Activated CD8-positive, alpha-beta T cell treated with anti-CD3 and anti-CD28 coated beads for 36 hours (primary cell): ENCODE measurements at regions not wholly inside any gene's neighbourhood (a gene's known extent, or its start where the extent isn't known, plus 50 kb on each side); places are given as distances from the start of the nearest gene placed in this dataset.

Source experiments
- ATAC-seq: fragments of 200-7000 bp; cut with Tn5 transposase; one replicate; pipeline ENCODE4 v1.10.0; 2021; ENCODE audit warnings: mild to moderate bottlenecking, moderate library complexity
- CTCF ChIA-PET: fragments of 350-600 bp; sonication (Branson Sonifier 250); formaldehyde crosslinking; loops from one replicate; lab custom pipeline; 2021; ENCODE audit warnings: antibody characterized with exemption; lab: Charles Lee
- POLR2A ChIA-PET: fragments of 350-600 bp; sonication (Branson Sonifier 250); formaldehyde crosslinking; loops from one replicate; lab custom pipeline; 2021; ENCODE audit warnings: antibody characterized with exemption; lab: Charles Lee
- DNase-seq: peaks from one replicate; pipeline ENCODE4 v3.0.0-alpha.2; 2020
- H3K27ac Mint-ChIP-seq: one replicate; pipeline ENCODE4 v1.8.0; 2021; ENCODE audit warnings: mild to moderate bottlenecking, mixed read lengths
- H3K27me3 Mint-ChIP-seq: one replicate; pipeline ENCODE4 v1.8.0; 2021; ENCODE audit warnings: mixed read lengths
- H3K36me3 Mint-ChIP-seq: one replicate; pipeline ENCODE4 v1.8.0; 2021; ENCODE audit warnings: low read depth, mixed read lengths
- H3K4me1 Mint-ChIP-seq: one replicate; pipeline ENCODE4 v1.8.0; 2021; ENCODE audit warnings: low read depth, mixed read lengths
- H3K4me3 Mint-ChIP-seq: one replicate; pipeline ENCODE4 v1.8.0; 2021; ENCODE audit warnings: mild to moderate bottlenecking, moderate library complexity, mixed read lengths
- H3K9me3 Mint-ChIP-seq: one replicate; pipeline ENCODE4 v1.8.0; 2021; ENCODE audit warnings: mixed read lengths
- intact Hi-C: fragments of 100-400 bp; cut with micrococcal nuclease; formaldehyde crosslinking; loops from one replicate; pipeline ENCODE4 v1.10.0; 2022
- TF ChIP-seq, protein P1 (sequence below): fragments of 200-600 bp; IDR thresholded peaks from one replicate; pipeline ENCODE4 v1.8.0; 2022; ENCODE audit warnings: antibody characterized with exemption, mild to moderate bottlenecking

DNA sequence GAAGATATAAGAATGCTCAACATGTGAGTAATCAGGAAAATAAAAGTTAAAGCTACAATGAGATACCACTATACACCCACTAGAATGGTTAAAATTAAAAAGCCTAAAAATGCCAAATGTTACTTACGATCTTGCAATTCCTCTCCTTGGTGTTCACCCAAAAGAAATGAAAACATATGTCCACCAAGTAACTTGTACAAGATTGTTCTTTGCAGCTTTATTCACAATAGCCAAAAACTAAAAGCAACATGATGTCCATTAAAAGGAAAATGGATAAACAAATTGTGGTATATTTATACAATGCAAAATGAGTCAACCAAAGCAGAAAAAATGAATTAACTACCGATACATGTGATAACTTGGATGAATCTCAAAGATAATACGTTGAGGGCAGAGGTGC, 301.6 kb upstream of the THBS1 start:
- peaks cover 2% of the 10 kb centered on the region for H3K27me3 Mint-ChIP-seq
- ATAC-seq (no peak), DNase-seq (no peak)
- TF ChIP-seq, protein P1, sequence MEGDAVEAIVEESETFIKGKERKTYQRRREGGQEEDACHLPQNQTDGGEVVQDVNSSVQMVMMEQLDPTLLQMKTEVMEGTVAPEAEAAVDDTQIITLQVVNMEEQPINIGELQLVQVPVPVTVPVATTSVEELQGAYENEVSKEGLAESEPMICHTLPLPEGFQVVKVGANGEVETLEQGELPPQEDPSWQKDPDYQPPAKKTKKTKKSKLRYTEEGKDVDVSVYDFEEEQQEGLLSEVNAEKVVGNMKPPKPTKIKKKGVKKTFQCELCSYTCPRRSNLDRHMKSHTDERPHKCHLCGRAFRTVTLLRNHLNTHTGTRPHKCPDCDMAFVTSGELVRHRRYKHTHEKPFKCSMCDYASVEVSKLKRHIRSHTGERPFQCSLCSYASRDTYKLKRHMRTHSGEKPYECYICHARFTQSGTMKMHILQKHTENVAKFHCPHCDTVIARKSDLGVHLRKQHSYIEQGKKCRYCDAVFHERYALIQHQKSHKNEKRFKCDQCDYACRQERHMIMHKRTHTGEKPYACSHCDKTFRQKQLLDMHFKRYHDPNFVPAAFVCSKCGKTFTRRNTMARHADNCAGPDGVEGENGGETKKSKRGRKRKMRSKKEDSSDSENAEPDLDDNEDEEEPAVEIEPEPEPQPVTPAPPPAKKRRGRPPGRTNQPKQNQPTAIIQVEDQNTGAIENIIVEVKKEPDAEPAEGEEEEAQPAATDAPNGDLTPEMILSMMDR: no peak
- no peaks in the 10 kb centered on the region for H3K36me3 Mint-ChIP-seq
- intact Hi-C loops: no loop called here
- ChIA-PET CTCF (no interaction called here), POLR2A (no interaction called here)
- H3K4me1 Mint-ChIP-seq: no peaks in the 10 kb centered on the region
- no peak overlapping the region for H3K4me3 Mint-ChIP-seq
- H3K27ac Mint-ChIP-seq: no peak overlapping the region
- H3K9me3 Mint-ChIP-seq: peaks cover 2% of the 10 kb centered on the region

DNA sequence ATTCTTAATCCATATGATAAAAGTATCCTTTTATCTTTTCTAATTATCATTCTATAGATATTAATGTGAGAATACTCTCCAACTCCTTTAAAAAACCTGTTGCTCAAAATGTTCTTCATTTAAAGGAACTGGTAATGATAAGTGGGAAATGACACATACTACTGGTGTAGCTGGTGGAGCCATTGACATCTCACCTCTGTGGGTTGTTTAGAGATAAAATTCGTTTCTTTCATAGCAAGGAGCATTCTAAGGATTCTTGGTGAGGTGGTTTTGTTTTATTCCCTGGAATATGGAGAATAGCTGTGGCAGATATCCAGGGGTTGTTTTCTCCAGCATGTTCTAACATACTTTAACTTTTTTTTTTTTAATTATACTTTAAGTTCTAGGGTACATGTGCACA, 299.8 kb upstream of the THBS1 start:
- Mint-ChIP-seq H3K27ac (no peak overlapping the region), H3K36me3 (no peaks in the 10 kb centered on the region), H3K4me1 (no peaks in the 10 kb centered on the region), H3K4me3 (no peak overlapping the region), H3K9me3 (peaks cover 2% of the 10 kb centered on the region), H3K27me3 (peaks cover 9% of the 10 kb centered on the region)
- TF ChIP-seq, protein P1: no peak
- ATAC-seq: no peak
- CTCF ChIA-PET: no interaction called here
- intact Hi-C loops: no loop called here
- POLR2A ChIA-PET: no interaction called here
- DNase-seq: no peak

DNA sequence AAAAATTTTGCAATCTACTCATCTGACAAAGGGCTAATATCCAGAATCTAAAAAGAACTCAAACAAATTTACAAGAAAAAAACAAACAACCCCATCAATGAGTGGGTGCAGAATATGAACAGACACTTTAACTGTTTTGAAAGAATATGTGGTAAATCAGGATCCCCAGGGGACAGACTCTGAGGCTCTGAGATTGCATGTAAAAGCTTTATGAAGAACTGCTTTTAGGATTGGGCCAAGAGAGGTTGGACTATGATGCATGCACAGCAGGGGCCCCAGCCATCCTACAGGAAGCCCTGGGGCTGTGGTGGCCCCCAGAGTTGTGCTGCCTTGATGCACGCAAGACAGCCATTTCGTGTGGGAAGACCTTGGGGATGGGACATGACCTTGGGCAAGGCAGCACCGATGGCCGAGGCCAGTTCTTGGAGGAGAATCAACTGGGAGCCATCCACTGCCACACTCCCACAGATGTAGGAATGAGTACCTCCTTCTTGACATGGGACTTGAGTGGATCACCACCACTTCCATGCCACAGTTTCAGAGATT, 298.1 kb upstream of the THBS1 start:
- CTCF ChIA-PET: no interaction called here
- peaks cover 11% of the 10 kb centered on the region for H3K27me3 Mint-ChIP-seq
- ATAC-seq: no peak
- intact Hi-C loops: no loop called here
- TF ChIP-seq, protein P1: no peak
- H3K4me3 Mint-ChIP-seq: no peak overlapping the region
- H3K27ac Mint-ChIP-seq: no peak overlapping the region
- H3K9me3 Mint-ChIP-seq: peaks cover 2% of the 10 kb centered on the region
- no peak for DNase-seq
- no peaks in the 10 kb centered on the region for H3K4me1 Mint-ChIP-seq
- H3K36me3 Mint-ChIP-seq: no peaks in the 10 kb centered on the region
- POLR2A ChIA-PET: no interaction called here

DNA sequence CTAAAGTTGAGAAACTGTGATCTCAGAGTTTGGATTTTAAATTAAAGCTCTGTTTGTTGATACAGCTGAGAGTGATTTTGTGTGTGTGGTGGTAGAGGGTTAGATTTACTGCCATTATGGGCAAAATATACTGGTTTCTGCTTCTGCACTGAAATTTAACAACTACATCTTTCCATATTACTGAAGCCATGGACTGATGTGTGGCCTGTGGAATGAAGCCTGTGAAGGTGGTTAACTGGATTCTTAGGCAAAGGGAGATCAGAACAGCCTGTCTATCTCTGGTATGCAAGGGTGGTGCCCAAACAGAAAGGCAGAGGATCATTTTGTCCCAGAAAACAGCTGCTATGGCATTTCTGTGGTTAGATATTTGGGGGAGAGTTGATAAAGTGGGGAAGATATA, 297.3 kb upstream of the THBS1 start:
- POLR2A ChIA-PET: no interaction called here
- Mint-ChIP-seq H3K4me1 (no peaks in the 10 kb centered on the region), H3K27me3 (peaks cover 12% of the 10 kb centered on the region), H3K4me3 (no peak overlapping the region), H3K27ac (no peak overlapping the region), H3K9me3 (peaks cover 2% of the 10 kb centered on the region), H3K36me3 (no peaks in the 10 kb centered on the region)
- intact Hi-C loops: no loop called here
- ATAC-seq (no peak), DNase-seq (no peak)
- CTCF ChIA-PET: no interaction called here
- TF ChIP-seq, protein P1: no peak

DNA sequence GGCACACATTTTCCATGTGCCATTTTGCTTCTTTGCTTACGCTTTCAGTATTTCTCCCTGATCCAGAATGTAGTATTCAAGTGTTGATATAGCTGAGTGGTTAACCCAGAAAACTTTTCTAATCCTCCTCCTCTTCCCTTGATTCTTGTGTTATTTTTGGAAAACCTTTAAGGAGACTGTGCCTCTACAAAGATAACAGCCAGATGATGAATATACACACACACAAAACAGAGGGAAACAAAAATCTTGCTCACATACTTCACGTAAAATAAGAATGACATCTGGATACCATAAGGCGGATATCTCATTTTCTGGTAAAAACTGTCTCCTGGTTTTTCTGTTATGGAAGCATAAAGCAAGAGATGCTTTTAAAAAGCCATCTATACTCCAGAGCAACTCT, 295.8 kb upstream of the THBS1 start:
- ChIA-PET POLR2A (no interaction called here), CTCF (no interaction called here)
- H3K4me3 Mint-ChIP-seq: no peak overlapping the region
- TF ChIP-seq, protein P1: no peak
- H3K27ac Mint-ChIP-seq: no peak overlapping the region
- H3K9me3 Mint-ChIP-seq: peaks cover 2% of the 10 kb centered on the region
- DNase-seq (no peak), ATAC-seq (no peak)
- peaks cover 14% of the 10 kb centered on the region for H3K27me3 Mint-ChIP-seq
- intact Hi-C loops: no loop called here
- H3K36me3 Mint-ChIP-seq: no peaks in the 10 kb centered on the region
- H3K4me1 Mint-ChIP-seq: no peaks in the 10 kb centered on the region
